Stimulated activated CD4-positive, alpha-beta T cell treated with anti-CD3 and anti-CD28 coated beads, TNF-alpha, amount 100 ng/mL, for 24 hours (primary cell): ENCODE measurements at regions not wholly inside any gene's neighbourhood (a gene's known extent, or its start where the extent isn't known, plus 50 kb on each side); places are given as distances from the start of the nearest gene placed in this dataset.

ENCODE experiments used
- DNase-seq, 3 experiments: peaks; one replicate each; pipeline ENCODE4 v3.0.0-alpha.2; 2020; ENCODE audit warnings: low read depth in 3 of 3

DNA sequence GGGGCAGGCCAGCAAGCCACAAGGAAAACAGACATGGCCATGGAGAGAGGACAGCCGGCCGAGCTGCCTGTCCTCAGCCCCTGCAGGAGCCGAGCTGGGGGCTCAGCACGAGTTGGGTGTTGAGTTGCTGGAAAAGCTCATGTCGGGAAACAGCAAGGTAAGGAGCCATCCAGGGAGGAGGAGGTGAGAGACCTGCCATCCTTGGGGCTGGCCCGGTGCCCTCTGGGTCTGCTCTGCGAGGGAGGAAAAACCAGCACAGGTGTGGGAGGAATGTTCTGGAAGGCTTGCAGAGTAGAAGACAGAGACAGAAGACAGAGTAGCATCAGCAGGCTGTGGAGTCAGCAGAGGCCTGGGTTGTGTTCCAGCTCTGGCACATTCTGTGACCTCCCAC lies 548.8 kb downstream of the PTPRU start:
- no peak for DNase-seq

DNA sequence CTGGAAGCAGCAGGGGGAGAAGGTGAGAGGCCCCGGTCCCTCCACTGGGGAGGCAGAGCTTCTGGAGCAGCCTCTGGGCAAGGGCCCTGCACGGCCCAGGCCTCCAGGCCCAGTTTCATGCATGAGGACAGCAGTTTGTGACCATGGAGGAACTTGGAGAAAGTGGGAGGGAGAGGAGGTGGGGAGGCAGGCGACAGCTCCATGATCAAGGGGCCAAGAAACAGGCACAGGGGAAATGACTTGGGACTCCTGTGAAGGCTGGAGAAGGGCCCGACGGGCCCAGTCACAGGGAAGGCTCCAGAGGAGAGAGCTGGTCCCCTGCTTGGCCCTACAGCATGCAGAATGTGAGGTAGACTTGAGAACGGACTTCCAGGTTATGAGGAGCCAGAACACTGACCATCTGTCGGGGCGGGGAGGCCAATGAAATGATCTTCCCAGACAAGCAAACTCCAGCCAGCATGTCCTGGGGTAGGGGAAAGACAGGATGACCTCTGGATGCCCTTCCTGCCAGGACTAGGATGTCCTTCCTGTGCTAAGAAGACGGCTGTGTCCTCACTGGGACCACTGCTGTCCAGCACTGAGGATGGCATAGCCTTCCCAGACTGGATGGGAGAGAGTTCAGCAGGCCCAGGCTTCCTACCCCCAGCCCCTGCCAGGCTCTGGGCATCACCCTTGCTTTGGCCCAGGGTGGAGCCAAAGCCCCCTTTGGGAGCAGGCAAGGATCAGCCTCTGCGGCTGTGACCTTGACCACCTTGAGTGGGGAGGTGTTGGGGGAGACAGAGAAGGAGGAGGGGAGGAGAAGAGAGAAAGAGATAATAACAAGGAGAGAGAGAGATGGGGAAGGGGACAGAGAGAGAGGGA lies 548.2 kb downstream of the PTPRU start:
- no peak for DNase-seq

DNA sequence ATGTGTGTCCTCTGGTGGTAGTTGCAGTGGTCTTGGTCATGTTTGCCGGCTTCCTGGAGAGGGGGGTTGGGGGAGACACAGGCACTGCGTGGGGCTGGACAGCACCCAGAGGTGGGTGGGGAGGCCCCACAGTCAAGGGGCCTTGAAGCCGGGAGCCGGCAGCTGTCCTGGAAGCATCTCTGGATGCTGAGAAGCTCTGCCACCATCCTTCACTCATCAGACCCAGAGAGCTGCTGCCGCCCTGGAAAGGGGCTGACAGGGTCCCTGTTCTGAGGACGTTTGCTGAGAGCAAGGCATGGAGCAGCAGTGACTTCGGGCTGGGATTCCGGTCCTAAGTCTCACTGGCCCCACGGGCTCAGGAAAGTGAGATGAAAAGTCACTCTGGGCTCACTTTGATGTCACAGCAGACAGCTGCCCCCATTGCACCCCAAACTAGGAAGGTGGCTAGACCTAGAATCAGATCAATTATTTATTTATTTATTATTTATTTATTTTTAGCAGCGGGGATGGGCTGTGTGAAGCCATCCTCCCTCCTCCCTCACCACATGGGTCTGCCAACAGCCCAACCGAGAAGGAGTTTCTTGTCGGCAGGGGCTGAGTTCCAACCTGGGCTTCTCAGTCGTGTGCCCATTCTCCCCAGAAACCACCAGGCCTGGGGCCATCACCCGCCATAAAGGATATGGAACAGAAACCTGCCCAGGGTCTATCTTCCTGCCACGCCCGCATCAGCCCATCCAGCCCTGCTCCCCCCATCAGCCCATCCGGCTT lies 547.4 kb downstream of the PTPRU start:
- no peak for DNase-seq

DNA sequence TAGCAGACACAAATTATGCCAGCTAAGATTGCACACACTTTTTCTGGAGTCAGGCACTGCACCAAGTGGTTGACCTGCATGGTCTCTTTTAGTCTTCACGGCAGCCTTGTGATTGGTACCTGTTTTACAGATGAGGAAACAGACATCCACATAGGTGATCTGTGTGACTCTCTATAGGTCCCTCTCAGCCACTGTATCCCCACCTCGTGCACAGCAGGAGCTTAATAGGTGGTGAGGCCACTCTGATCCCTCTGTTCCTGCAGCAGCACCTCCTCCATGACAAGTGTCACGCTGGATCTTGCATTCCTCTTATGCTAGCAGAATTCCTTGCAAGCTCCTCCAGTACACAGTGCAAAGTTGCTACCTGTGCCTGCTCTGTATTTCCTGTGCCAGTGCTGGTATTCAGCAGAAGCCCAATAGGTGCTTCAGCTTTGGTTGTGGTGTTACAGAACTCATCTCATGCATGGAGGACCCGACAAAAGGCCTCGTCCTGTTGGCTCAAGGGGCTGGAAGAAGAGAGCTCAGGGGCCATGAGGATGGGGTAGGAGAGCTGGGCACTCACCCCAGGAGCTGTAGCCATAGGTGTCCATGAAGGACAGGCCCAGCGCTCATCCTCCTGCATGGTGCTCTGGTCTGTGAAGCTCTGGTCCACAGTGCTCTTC lies 546.7 kb downstream of the PTPRU start:
- DNase-seq, result no peak

DNA sequence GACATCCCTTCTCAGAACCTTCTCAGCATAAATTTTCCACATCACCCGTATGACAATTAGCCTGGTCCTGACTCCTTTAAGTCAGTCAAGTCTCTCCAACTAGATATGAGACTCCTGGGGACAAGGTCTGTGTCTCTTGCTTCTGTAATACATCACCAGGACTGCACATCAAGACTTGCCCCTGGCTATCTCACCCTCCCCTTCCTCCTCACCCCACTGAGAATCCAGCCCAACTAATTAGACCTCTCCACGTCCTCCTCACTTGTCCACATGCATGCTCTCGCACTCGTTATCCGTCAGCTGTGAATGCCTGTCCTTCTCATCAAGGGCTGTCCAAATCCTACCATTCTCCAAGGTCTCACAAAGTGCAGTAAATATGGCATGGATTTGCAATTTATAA lies 542.8 kb downstream of the PTPRU start:
- DNase-seq, result no peak

DNA sequence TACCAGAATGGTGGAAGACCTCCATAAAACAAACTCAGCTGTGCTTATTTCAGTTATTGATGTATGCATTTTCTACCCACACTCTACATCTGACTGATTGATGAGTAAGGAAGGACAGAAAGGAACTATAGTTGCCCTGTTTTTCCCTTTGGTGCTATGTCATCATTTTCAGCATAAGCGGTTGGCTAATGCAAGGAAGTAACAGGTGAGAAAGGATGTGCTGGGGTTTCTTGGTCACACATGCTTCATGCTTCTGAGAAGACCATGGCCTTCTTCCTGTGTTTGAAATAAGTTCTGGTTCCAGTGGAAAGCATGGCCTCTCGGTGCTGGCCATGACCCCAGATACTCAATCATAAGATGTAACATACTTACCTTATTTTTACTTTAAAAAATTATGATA lies 541.2 kb downstream of the PTPRU start:
- no peak for DNase-seq

DNA sequence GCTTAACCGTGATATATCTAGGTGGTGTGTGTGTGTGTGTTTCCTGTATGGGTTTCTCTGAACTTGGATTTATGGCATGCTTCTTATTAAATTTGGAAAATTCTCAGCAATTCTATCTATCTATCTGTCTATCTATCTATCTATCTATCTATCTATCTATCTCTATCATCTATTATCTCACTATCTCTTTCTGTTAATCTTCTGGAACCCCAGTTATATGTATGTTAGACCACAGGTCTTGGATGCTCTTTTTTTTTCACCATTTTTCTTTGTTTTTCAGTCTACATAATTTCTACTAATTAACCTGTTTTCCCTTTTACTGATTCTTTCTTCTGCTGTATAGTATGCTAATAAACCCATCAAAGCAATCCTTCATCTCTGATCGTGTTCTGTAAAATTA lies 538.0 kb downstream of the PTPRU start:
- no peak for DNase-seq

DNA sequence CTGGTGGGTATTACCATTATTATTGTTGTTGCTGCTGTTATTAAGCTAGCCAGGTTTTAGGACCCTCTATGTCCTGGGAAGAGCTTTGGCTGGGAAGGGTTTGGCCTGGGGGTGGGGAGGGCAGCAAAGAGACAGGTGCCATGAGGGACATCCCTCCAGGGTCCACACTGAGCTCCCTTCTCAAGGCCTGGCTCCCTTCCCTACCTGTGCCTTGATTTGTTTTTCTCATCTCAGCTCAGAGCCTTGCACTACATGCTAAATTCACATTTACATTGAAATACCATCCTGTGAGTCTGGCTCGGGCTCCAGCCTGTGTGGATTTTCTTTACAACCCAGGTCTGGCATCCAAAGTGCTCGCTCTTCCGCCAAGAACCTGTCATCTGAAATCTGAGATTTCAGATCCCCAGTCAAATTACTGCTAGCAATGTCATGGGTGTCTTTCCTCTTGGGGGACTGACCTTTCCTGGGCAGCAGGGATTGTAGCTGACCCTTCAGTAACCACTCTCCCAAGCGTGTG lies 536.3 kb downstream of the PTPRU start:
- DNase-seq, result no peak

DNA sequence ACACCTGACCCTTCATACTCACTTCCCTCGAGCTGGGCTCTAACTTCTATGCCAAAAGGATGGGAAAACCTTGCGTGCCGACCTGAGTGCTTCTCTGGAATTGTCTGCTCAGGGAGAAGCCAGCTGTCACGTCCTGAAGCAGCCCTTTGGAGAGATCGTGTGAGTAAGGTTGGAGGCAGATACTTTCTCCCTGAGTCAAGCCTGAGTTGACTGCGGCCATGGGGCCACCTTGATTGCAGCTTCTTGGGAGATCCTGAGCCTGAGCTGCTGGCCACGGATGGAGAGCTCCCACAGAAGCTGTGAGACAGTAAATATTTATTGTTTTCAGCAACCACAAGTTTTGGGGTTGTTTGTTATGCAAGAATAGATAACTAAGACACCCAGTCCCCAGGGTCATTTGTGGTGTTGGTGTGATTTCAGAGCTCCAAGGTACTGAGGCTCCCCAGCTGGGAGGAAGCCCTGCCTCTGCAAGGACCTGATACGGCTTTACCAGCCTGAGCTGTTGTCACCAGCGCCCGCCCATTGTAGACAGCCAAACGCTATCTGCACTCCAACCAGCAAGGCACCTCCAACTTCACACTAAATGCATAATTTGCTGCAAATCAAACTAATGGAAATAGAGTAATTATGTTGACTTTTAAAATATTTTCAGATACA lies 531.6 kb downstream of the PTPRU start:
- DNase-seq, result no peak

DNA sequence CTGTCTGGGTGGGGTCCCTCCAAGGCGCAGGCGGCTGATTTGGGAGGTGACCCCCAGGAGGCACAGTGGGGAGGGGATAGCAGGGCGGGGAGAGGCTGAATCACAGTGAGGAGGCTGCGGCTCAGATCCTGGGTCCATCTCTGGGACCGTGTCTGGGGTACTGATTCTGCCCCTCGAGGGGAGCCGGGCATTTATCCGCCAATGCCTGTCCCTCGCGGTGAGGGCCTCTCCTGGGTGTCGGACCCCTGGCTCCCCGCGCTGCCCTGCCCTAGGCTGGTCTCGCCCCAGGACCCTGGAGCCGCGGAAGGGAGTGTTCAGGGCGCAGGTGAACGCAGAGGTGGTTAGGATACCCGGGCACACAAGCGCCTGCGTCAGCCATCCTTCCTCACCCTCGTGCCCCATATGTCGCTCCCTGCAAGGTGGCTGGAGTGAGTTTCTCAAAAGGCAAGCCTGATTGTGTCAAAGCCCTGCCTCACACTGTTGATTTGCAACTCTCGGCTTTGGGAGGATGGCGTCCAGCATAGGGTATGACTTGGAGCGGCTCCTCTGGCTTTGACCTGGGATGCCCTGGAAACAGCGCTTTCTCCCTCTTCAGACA lies 530.9 kb downstream of the PTPRU start:
- no peak for DNase-seq

DNA sequence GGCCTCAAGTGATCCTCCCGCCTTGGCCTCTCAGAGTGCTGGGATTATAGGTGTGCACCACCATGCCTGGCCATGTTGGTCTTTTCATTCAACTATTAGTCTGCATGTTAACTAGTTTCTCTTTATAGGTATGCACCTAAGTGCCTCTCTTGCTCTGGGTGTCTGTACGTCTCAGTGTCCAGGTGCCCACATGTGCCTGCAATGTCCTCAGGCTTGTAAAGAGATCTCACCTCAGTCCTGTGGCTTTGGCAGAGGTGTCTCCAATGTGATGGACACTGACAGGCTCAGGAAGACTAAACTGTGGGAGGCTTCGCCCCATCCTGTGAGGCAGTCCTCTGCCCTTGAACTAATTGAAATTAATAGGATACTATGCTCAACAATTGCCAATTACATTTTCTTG lies 526.3 kb downstream of the PTPRU start:
- no peak for DNase-seq

DNA sequence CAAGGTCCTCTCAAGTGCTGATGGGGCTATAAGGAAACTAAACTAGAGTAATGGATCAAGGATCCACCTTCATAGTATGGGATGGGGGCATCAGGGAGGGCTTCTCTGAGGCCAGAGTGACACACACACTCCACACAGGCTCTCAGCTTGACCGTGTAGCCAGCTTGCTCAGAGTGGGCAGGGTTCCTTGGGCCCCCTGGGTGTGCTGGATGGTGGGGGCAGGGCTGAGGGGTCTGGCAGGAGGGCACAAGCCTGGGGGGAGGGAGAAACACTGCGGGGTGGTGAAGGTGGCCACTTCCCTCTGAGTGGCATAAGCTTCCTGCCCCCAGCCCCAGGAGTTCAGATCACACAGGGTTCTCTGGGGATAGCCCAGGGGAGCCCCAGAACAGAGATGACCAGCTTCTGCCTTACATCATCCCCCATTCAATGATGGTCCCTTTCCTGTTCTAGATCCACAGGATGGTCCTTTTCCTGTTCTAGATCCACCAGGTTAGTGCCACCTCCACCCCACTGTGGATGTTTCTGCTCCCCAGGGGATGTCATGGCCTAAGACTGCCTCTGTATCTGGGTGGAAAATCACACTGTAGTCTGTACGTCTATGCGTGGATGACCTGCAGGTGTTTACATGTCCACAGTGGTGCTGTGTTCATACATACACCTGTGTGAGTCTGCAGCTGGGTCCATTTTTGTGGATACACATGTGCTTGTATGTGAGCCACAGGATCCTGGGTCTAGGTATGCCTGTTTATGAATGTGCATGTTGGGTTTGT lies 525.0 kb downstream of the PTPRU start:
- no peak for DNase-seq

DNA sequence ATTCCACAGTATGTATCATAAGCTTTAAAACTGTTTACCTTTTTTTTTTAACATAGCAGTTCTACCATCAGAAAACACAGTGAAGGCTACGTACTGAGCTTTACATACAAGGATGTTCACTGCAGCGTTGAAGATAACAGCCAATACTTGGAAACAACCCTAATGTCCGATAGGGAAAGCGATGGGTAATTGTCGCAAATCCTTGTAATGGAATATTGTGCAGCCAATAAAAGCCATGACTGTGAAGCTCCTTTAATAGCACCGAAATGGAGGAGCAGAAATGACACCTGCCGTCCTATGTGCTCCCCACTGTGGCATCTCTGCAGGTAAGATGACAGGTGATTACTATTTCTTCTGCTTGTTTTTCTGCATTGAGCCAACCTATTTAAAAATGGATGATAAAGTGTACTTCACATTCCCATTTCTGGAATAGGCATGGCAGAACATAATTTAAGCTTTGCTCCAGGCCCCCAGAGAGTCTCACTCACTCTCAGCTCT lies 523.8 kb downstream of the PTPRU start:
- DNase-seq, result no peak

DNA sequence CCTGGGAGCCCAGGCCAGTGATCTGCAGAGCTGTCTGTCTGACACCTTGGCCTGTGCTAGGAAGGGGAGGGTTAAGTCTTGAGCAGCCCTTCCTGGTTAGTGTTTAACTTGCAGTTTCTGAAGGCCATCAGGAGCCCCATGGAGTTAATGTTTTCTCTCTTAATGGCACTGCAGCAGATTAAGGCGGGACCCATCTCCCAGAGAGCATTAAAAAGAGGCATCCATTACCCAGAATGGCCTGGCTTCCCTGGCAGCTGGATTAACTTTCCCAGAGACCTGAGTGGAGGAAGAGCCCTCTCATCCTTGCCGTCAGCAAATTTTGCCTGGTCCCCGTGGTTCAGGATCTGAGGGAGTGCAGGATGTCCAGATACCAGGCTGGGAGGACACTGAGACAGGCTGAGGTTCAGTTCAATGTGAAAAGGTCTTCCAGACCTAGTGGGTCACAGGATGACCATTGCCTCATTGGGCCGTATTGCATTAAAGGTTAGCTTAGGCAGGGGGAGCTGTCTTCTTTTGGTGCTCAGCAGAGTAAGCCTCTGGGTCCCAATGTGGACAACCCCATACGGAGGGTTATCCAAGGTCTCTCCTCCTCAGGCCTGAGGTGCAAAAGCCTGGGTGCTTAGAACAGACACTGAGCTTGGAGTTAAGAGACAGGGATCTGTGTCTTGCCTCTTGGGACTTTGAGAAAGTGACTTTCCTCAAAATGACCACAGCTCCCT lies 522.6 kb downstream of the PTPRU start:
- no peak for DNase-seq

DNA sequence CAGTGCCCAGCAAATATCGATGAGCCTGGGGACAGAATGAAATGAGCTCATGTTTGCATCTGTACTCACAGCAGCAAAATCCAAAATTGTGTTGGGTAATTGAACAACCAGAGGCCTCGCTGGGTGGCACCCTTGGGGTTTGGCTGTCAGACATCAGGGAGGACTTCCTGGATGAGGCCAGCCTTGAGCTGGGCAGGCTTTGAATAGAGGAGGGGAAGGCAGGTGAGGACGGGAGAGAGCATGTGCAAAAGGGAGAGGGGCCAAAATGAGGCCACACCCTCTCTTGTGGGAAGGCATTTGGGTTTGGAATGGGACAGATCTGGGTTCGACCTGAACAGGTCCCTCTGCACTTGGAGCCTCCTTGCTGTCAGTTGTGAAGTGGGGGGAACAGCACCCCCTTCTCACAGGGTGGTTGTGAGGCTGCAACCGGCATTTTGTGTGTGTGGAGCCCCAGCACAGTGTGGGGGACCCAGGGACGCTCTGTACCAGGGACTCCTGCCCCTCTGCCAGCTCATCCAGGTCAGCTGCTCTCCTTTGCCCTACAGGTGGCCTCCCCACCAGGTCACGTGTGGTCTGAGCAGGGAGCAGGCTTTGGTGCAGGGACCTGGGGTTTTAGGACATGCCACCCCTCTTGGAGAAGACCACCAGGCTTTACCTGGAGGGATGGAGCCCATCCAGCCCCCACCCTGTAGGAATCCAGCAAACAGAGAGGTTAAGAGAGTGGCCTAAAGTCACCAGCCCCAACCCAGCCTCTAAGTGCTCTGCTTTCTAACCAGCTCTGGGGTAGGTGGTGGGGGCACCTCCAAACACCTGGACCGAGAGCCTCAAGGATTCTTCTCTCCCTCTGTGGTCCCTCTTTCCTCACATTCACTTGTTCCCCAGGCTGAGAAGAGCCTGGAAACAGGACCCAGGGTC lies 521.8 kb downstream of the PTPRU start:
- DNase-seq, result no peak

DNA sequence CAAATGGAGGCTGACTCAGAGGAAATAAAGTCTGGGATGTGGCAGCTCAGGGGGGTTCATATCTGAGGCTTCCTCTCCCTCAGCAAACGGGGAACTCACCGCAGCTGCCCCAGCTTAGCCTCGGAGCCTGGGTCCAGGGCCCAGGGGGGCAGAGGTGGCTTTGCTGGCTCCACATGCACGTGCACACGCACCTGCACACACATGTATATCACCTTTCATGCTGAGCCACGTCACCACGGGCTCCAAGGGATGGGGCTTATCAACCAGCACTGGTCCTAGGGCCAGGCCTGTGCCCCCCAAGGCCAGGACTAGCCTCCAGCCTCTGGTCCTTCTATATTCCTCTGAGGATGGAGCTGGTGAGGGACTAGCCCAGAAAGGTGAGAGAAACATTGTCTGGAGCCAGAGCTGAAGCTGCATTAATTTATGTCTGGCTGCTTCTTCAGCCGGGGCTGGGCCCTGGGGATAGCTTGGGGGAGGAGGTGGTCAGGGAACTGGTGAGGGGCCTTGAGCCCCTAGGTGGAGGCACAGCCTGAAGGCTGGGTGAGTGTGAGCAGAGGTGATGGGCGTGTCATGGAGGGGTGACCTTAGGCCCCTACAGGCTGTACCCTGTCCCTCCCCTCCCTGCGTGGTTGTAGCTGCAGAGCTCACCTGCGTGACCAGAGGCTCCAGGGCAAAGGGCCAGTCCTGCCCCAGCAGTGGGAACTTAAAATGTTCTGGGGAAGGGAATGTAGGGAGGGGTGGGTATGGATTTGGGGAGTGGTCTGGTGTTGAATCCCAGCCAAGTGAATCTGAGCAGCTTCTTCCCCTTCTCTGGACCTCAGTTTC lies 520.8 kb downstream of the PTPRU start:
- DNase-seq, result no peak

DNA sequence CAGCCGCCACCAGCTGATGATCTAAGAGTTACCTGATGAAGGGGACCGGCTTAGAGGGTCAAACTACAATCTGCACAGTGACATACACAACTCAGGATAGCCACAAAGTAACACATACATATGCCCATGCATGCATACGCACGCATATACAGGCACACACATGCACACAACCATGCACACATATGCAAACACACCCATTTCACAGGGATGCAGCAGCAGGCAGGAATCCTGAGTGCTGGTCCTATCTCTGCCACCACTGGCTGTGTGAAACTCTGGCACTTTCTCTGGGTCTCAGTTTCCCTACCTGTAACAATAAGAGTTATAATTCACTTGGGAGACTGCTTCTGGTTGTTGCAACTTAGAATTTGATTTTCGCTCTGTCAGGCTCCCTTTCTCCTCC lies 520.2 kb downstream of the PTPRU start:
- no peak for DNase-seq

DNA sequence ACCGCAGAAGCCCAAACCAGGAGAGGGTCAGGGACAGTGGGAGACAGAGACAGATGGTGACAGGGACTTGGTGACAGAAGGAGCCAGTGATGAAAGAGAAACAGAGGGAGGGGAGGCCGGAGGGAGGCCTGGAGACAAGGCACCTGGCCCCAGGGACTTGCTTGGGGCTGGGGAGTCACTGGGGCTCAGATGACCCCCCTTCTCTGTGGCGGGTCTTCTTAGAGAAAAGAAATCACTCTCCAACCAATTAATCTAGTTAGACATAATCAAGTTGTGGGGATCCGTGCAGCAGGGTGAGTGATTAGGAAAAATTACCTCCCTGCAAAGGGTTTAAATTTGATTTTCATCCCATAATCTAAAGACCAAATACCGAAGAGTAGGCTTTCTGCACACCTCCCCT lies 519.8 kb downstream of the PTPRU start:
- no peak for DNase-seq
